ENCODE measurements at regions not wholly inside any gene's neighbourhood (a gene's known extent, or its start where the extent isn't known, plus 50 kb on each side); places are given as distances from the start of the nearest gene placed in this dataset.

DNA sequence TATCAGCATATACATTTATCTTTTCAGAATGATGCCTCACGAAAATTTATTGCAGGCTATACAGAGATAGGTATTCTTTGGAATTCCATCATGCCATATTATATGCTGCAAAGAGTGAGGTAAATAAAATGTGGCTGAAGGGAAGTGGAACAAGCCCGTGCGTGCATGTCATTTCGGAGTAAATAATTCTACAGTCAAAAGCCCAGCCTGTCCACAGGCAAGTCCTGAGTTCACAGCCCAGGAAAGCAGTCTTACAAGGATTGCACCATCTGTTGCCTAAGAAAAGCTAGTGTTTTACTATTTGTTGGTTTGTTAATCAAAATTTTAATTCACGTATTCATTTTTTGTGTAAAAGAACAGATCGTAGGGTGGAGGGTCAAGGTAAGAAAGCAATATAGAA, 292.4 kb upstream of the AKR1E2 start:
- no peak overlapping the region for H3K4me3 ChIP-seq (ENCODE audit: low read depth, low read length)
- no peaks in the 10 kb centered on the region for H3K36me3 ChIP-seq
- DNase-seq = no peak
- no peaks in the 10 kb centered on the region for H3K27me3 ChIP-seq
- no peaks in the 10 kb centered on the region for H3K4me1 ChIP-seq
- TF ChIP-seq, protein P1, sequence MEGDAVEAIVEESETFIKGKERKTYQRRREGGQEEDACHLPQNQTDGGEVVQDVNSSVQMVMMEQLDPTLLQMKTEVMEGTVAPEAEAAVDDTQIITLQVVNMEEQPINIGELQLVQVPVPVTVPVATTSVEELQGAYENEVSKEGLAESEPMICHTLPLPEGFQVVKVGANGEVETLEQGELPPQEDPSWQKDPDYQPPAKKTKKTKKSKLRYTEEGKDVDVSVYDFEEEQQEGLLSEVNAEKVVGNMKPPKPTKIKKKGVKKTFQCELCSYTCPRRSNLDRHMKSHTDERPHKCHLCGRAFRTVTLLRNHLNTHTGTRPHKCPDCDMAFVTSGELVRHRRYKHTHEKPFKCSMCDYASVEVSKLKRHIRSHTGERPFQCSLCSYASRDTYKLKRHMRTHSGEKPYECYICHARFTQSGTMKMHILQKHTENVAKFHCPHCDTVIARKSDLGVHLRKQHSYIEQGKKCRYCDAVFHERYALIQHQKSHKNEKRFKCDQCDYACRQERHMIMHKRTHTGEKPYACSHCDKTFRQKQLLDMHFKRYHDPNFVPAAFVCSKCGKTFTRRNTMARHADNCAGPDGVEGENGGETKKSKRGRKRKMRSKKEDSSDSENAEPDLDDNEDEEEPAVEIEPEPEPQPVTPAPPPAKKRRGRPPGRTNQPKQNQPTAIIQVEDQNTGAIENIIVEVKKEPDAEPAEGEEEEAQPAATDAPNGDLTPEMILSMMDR (IDR thresholded peaks at IDR 0.05; ENCODE audit: low read depth, low read length) = no peak
- no peaks in the 10 kb centered on the region for H3K9me3 ChIP-seq

DNA sequence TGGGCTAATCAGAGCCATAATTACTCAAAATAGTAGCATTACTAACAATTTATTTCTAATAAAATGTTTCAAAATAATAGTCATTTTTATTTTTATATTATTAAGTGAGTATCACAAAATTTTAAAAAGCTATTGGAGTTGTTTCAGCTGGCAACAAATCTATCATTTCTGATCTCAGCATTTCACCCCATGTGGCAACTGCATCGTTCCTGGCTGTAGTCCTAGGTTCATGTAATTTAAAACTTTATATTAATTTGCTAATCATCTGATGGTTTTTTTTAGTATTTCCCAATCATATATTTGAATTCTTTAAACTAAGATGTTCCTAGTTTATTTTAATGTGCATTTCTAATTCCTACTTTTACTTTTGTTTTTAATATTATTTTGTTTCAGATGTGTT, 293.0 kb upstream of the AKR1E2 start:
- no peak overlapping the region for H3K4me3 ChIP-seq (ENCODE audit: low read depth, low read length)

DNA sequence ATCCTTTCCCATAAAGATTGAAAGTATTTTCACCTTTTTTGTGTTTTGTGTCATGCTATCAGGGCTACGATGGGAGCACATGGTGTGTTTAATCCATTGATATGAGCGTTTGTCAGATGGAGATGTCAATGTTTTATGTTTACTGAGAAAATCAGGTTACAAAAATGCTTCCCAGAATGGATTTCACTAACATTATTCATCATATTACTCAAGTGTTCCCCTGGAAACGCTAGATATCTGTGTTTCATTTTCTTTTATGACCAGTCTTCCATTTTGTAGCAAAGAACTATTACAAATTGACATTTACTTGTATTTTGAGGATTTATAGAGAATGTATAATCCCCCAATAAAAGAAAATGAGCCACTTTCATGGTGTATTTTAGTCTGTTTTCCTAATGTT, 293.5 kb upstream of the AKR1E2 start:
- no peaks in the 10 kb centered on the region for H3K27me3 ChIP-seq
- no peak overlapping the region for H3K4me3 ChIP-seq (ENCODE audit: low read depth, low read length)
- no peaks in the 10 kb centered on the region for H3K9me3 ChIP-seq
- DNase-seq = no peak
- no peaks in the 10 kb centered on the region for H3K4me1 ChIP-seq
- TF ChIP-seq, protein P1 (IDR thresholded peaks at IDR 0.05; ENCODE audit: low read depth, low read length) = no peak
- H3K36me3 ChIP-seq = no peaks in the 10 kb centered on the region

More for the DNA sequence above, 293.0 kb upstream of the AKR1E2 start:
- Histone ChIP-seq H3K9me3 (no peaks in the 10 kb centered on the region), H3K27me3 (no peaks in the 10 kb centered on the region), H3K36me3 (no peaks in the 10 kb centered on the region), H3K4me1 (no peaks in the 10 kb centered on the region)
- DNase-seq = no peak
- TF ChIP-seq, protein P1 (IDR thresholded peaks at IDR 0.05; ENCODE audit: low read depth, low read length) = no peak

DNA sequence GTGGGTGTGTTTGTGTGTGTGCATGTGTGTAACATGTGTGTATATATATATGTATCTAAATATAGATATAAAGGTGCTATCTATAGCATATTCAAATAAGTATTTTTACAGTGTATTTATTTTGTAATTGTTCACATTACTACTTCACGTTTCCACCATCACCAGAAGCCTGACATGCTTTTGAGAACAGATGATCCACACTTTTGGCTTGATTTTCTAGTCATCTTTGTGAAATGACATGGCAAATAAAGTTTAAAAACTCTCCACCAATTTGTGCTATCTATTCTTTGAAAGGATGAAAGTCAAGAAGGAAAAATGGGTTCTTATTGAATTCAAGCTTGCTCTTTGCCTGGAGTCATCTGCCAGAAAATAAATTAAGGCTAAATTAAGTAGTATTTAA, 294.0 kb upstream of the AKR1E2 start:
- Histone ChIP-seq H3K36me3 (no peaks in the 10 kb centered on the region), H3K27me3 (no peaks in the 10 kb centered on the region), H3K9me3 (no peaks in the 10 kb centered on the region), H3K4me3 (ENCODE audit: low read depth, low read length) (no peak overlapping the region), H3K4me1 (no peaks in the 10 kb centered on the region)
- DNase-seq = no peak
- TF ChIP-seq, protein P1 (IDR thresholded peaks at IDR 0.05; ENCODE audit: low read depth, low read length) = no peak

DNA sequence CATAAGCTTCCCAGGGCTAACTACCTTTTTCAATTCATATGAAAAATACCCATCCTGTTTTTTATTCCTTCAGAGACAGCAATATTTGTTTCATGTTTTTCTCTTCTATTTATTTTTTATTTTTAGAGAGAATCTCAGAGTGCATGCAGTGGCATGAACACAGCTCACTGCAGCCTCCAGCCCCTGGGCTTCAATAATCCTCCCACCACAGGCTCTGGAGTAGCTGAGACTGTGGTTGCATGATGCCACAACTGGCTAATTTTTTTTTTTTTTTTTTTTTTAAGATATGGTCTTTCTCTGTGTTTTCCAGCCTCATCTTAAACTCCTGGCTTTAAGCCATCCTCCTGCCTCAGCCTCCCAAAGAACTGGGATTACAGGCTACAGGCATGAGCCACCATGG, 296.7 kb upstream of the AKR1E2 start:
- DNase-seq = no peak
- Histone ChIP-seq H3K4me1 (no peaks in the 10 kb centered on the region), H3K9me3 (no peaks in the 10 kb centered on the region), H3K4me3 (ENCODE audit: low read depth, low read length) (no peak overlapping the region), H3K27me3 (no peaks in the 10 kb centered on the region), H3K36me3 (no peaks in the 10 kb centered on the region)
- TF ChIP-seq, protein P1 (IDR thresholded peaks at IDR 0.05; ENCODE audit: low read depth, low read length) = no peak

DNA sequence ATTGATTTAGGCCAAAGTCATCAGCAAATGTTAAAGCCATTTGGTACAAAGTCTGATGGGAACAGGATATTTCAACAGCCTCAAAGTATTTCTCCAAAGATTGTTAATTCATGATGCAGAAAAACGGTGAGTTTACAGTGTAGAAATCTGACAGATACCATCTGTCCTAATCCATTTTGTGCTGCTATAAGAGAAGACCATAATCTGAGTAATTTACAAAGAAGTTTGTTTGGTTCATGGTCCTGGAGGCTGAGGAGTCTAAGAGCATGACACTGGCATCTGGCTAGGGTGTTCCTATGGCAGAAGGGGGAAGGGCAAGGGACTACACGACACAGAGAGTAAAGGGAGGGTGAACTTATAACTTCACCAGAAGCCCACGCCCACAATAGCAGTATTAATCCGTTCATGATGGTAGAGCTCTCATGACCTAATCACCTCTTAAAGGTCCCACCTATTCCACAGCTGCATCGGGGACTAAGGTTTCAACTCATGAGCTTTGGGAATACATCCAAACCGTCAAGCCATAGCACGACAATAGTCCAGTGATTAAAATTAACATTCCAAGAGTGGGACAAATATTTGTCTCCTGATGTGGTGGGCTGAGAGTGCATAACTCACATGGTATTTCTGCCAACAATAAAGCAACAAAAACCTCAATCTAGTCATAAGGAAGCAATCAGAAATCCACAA, 298.6 kb upstream of the AKR1E2 start:
- H3K36me3 ChIP-seq = no peaks in the 10 kb centered on the region
- no peaks in the 10 kb centered on the region for H3K27me3 ChIP-seq
- DNase-seq = no peak
- no peaks in the 10 kb centered on the region for H3K4me1 ChIP-seq
- no peak overlapping the region for H3K4me3 ChIP-seq (ENCODE audit: low read depth, low read length)
- TF ChIP-seq, protein P1 (IDR thresholded peaks at IDR 0.05; ENCODE audit: low read depth, low read length) = no peak
- no peaks in the 10 kb centered on the region for H3K9me3 ChIP-seq
